ENCODE measurements at regions not wholly inside any gene's neighbourhood (a gene's known extent, or its start where the extent isn't known, plus 50 kb on each side); places are given as distances from the start of the nearest gene placed in this dataset.

- Mint-ChIP-seq H3K9me3 (no peaks in the 10 kb centered on the region), H3K27me3 (peaks cover 21% of the 10 kb centered on the region), H3K27ac (no peak overlapping the region), H3K4me3 (no peak overlapping the region), H3K4me1 (no peaks in the 10 kb centered on the region)
- ATAC-seq (no peak), DNase-seq (no peak)
These were observed 56.1 kb upstream of the ELMO1 start for GRCh38 chr7:37504801-37505200.

GRCh38 chr7:37505750-37506353, 57.2 kb upstream of the ELMO1 start:
- Mint-ChIP-seq H3K4me3 (no peak overlapping the region), H3K4me1 (no peaks in the 10 kb centered on the region), H3K27me3 (peaks cover 21% of the 10 kb centered on the region), H3K9me3 (no peaks in the 10 kb centered on the region), H3K27ac (peak overlapping the region in 1 of 2 donors; percentile 60)
- DNase-seq: no peak
- no peak for ATAC-seq

GRCh38 chr7:37508118-37508517, 59.5 kb upstream of the ELMO1 start:
- Mint-ChIP-seq H3K4me3 (no peak overlapping the region), H3K27ac (no peak overlapping the region), H3K4me1 (no peaks in the 10 kb centered on the region), H3K9me3 (no peaks in the 10 kb centered on the region), H3K27me3 (peaks cover 21% of the 10 kb centered on the region)
- no peak for DNase-seq
- no peak for ATAC-seq

- H3K4me3 Mint-ChIP-seq: no peak overlapping the region
- H3K4me1 Mint-ChIP-seq: no peaks in the 10 kb centered on the region
- no peaks in the 10 kb centered on the region for H3K9me3 Mint-ChIP-seq
- peaks cover 14% of the 10 kb centered on the region for H3K27me3 Mint-ChIP-seq
- H3K27ac Mint-ChIP-seq: no peak overlapping the region
- DNase-seq (peak in 1 of 2 donors; percentile 9), ATAC-seq (peak; percentile 74)
These were observed 61.5 kb upstream of the ELMO1 start for GRCh38 chr7:37510043-37510634.

GRCh38 chr7:37511915-37512314, 63.3 kb upstream of the ELMO1 start:
- DNase-seq (no peak), ATAC-seq (no peak)
- no peak overlapping the region for H3K4me3 Mint-ChIP-seq
- H3K9me3 Mint-ChIP-seq: no peaks in the 10 kb centered on the region
- H3K27ac Mint-ChIP-seq: peak overlapping the region in 1 of 2 donors; percentile 68
- no peaks in the 10 kb centered on the region for H3K4me1 Mint-ChIP-seq
- H3K27me3 Mint-ChIP-seq: peaks cover 11% of the 10 kb centered on the region

GRCh38 chr7:37514497-37514896, 65.8 kb upstream of the ELMO1 start:
- peaks cover 0 to 2% of the 10 kb centered on the region in 2 donors for H3K9me3 Mint-ChIP-seq
- H3K4me3 Mint-ChIP-seq: no peak overlapping the region
- H3K27me3 Mint-ChIP-seq: peaks cover 2% of the 10 kb centered on the region
- ATAC-seq (no peak), DNase-seq (no peak)
- H3K27ac Mint-ChIP-seq: no peak overlapping the region
- H3K4me1 Mint-ChIP-seq: no peaks in the 10 kb centered on the region

- ATAC-seq: no peak
- Mint-ChIP-seq H3K27me3 (peaks cover 9% of the 10 kb centered on the region), H3K27ac (no peak overlapping the region)
These were observed 68.0 kb upstream of the ELMO1 start for GRCh38 chr7:37516664-37517063.

GRCh38 chr7:37518266-37518665, 69.6 kb upstream of the ELMO1 start:
- no peaks in the 10 kb centered on the region for H3K4me1 Mint-ChIP-seq
- no peak overlapping the region for H3K4me3 Mint-ChIP-seq
- DNase-seq: no peak
- peaks cover 0 to 4% of the 10 kb centered on the region in 2 donors for H3K9me3 Mint-ChIP-seq
- ATAC-seq: no peak
- H3K27ac Mint-ChIP-seq: no peak overlapping the region
- H3K27me3 Mint-ChIP-seq: peaks cover 9% of the 10 kb centered on the region

More at GRCh38 chr7:37516664-37517063, 68.0 kb upstream of the ELMO1 start:
- DNase-seq: no peak
- Mint-ChIP-seq H3K4me3 (no peak overlapping the region), H3K9me3 (peaks cover 0 to 4% of the 10 kb centered on the region in 2 donors), H3K4me1 (no peaks in the 10 kb centered on the region)

GRCh38 chr7:37524056-37524455, 75.4 kb upstream of the ELMO1 start:
- ATAC-seq (no peak), DNase-seq (no peak)
- H3K4me1 Mint-ChIP-seq: no peaks in the 10 kb centered on the region
- H3K27ac Mint-ChIP-seq: no peak overlapping the region
- peaks cover 9% of the 10 kb centered on the region for H3K27me3 Mint-ChIP-seq
- H3K9me3 Mint-ChIP-seq: peaks cover 0 to 4% of the 10 kb centered on the region in 2 donors
- H3K4me3 Mint-ChIP-seq: no peak overlapping the region

- Mint-ChIP-seq H3K27ac (no peak overlapping the region), H3K27me3 (peaks cover 4% of the 10 kb centered on the region), H3K4me1 (no peaks in the 10 kb centered on the region), H3K4me3 (no peak overlapping the region), H3K9me3 (no peaks in the 10 kb centered on the region)
- DNase-seq: no peak
- no peak for ATAC-seq
These were observed 76.1 kb upstream of the ELMO1 start for GRCh38 chr7:37524797-37525196.

GRCh38 chr7:37526623-37527022, 78.0 kb upstream of the ELMO1 start:
- H3K4me3 Mint-ChIP-seq: no peak overlapping the region
- DNase-seq (no peak), ATAC-seq (no peak)
- H3K9me3 Mint-ChIP-seq: no peaks in the 10 kb centered on the region
- no peaks in the 10 kb centered on the region for H3K27me3 Mint-ChIP-seq
- H3K4me1 Mint-ChIP-seq: no peaks in the 10 kb centered on the region
- H3K27ac Mint-ChIP-seq: no peak overlapping the region

- ATAC-seq: no peak
- DNase-seq: no peak
- no peak overlapping the region for H3K27ac Mint-ChIP-seq
- H3K9me3 Mint-ChIP-seq: no peaks in the 10 kb centered on the region
- H3K4me3 Mint-ChIP-seq: no peak overlapping the region
- H3K27me3 Mint-ChIP-seq: no peaks in the 10 kb centered on the region
- no peaks in the 10 kb centered on the region for H3K4me1 Mint-ChIP-seq
These were observed 78.4 kb upstream of the ELMO1 start for GRCh38 chr7:37527109-37527508.

- peaks cover 0 to 7% of the 10 kb centered on the region in 2 donors for H3K9me3 Mint-ChIP-seq
- H3K4me1 Mint-ChIP-seq: no peaks in the 10 kb centered on the region
- ATAC-seq (no peak), DNase-seq (no peak)
- H3K27ac Mint-ChIP-seq: no peak overlapping the region
- H3K27me3 Mint-ChIP-seq: peaks cover 7% of the 10 kb centered on the region
- H3K4me3 Mint-ChIP-seq: no peak overlapping the region
These were observed 82.6 kb upstream of the ELMO1 start for GRCh38 chr7:37531225-37531624.

GRCh38 chr7:37532636-37533035, 84.0 kb upstream of the ELMO1 start:
- Mint-ChIP-seq H3K27ac (no peak overlapping the region), H3K4me1 (no peaks in the 10 kb centered on the region), H3K27me3 (peaks cover 7% of the 10 kb centered on the region), H3K9me3 (peaks cover 0 to 7% of the 10 kb centered on the region in 2 donors), H3K4me3 (no peak overlapping the region)
- DNase-seq (no peak), ATAC-seq (no peak)

GRCh38 chr7:37534893-37535610, 86.4 kb upstream of the ELMO1 start:
- Mint-ChIP-seq H3K9me3 (peaks cover 0 to 7% of the 10 kb centered on the region in 2 donors), H3K4me3 (no peak overlapping the region), H3K4me1 (no peaks in the 10 kb centered on the region), H3K27me3 (peaks cover 7% of the 10 kb centered on the region), H3K27ac (no peak overlapping the region)
- no peak for ATAC-seq
- DNase-seq: no peak

GRCh38 chr7:37535841-37536240, 87.2 kb upstream of the ELMO1 start:
- no peak for ATAC-seq
- no peak overlapping the region for H3K4me3 Mint-ChIP-seq
- H3K27me3 Mint-ChIP-seq: peaks cover 7% of the 10 kb centered on the region
- H3K4me1 Mint-ChIP-seq: no peaks in the 10 kb centered on the region
- no peak for DNase-seq
- H3K27ac Mint-ChIP-seq: no peak overlapping the region
- peaks cover 0 to 7% of the 10 kb centered on the region in 2 donors for H3K9me3 Mint-ChIP-seq

Measured in stimulated activated naive CD8-positive, alpha-beta T cell treated with anti-CD3 and anti-CD28 coated beads, Interleukin-15, amount 100 ng/mL, for 72 hours (primary cell).